Loucy (cell line): ENCODE measurements at regions not wholly inside any gene's neighbourhood (a gene's known extent, or its start where the extent isn't known, plus 50 kb on each side); places are given as distances from the start of the nearest gene placed in this dataset.

ENCODE experiments used
- H2AFZ ChIP-seq: fragments of 200-600 bp; sonication (generic); 2 replicates; pipeline ENCODE4 v1.6.0; 2016; ENCODE audit warnings: antibody characterized with exemption, mild to moderate bottlenecking, low read length, moderate library complexity
- H3F3A ChIP-seq: fragments of 200-600 bp; 2 replicates; pipeline ENCODE4 v1.6.0; 2016; ENCODE audit warnings: antibody characterized with exemption, low read depth, mild to moderate bottlenecking
- H3K27me3 ChIP-seq: fragments of 200-600 bp; sonication (generic); 2 replicates; pipeline ENCODE4 v1.6.1; 2014; ENCODE audit warnings: low read length, mild to moderate bottlenecking; ENCODE audit not compliant: insufficient read depth, poor library complexity, severe bottlenecking
- H3K36me3 ChIP-seq: fragments of 200-600 bp; sonication (generic); 2 replicates; pipeline ENCODE4 v1.6.1; 2016; ENCODE audit warnings: low read length; ENCODE audit not compliant: insufficient read depth
- H3K4me1 ChIP-seq: fragments of 200-600 bp; sonication (generic); 2 replicates; pipeline ENCODE4 v1.5.1; 2014; ENCODE audit warnings: low read length, mild to moderate bottlenecking; ENCODE audit not compliant: insufficient read depth, poor library complexity, severe bottlenecking
- H3K4me2 ChIP-seq: fragments of 200-600 bp; sonication (generic); 2 replicates; pipeline ENCODE4 v1.6.0; 2014; ENCODE audit warnings: antibody characterized with exemption, low read length, low read depth, mild to moderate bottlenecking; ENCODE audit not compliant: poor library complexity, severe bottlenecking
- H3K4me3 ChIP-seq: fragments of 200-600 bp; sonication (generic); 2 replicates; pipeline ENCODE4 v1.5.1; 2014; ENCODE audit warnings: low read length, mild to moderate bottlenecking, mixed read lengths; ENCODE audit not compliant: poor library complexity, severe bottlenecking
- H3K79me2 ChIP-seq: fragments of 200-600 bp; sonication (generic); 2 replicates; pipeline ENCODE4 v1.6.1; 2014; ENCODE audit warnings: low read length; ENCODE audit not compliant: insufficient read depth
- H3K9ac ChIP-seq: fragments of 200-600 bp; sonication (generic); 2 replicates; pipeline ENCODE4 v1.6.0; 2014; ENCODE audit warnings: mild to moderate bottlenecking, low read depth, low read length, moderate library complexity; ENCODE audit not compliant: poor library complexity, severe bottlenecking
- H3K9me2 ChIP-seq: fragments of 200-600 bp; sonication (generic); replicated peaks from 2 replicates; pipeline ENCODE4 v1.6.1; 2016; ENCODE audit warnings: low read depth, low read length, mixed read lengths
- H3K9me3 ChIP-seq: fragments of 200-600 bp; sonication (generic); 2 replicates; pipeline ENCODE4 v1.6.1; 2014; ENCODE audit warnings: mild to moderate bottlenecking, antibody characterized with exemption, low read length, low read depth; ENCODE audit not compliant: insufficient read depth
- H4K20me1 ChIP-seq: fragments of 200-600 bp; sonication (generic); 2 replicates; pipeline ENCODE4 v1.6.0; 2014; ENCODE audit warnings: antibody characterized with exemption, low read length, mild to moderate bottlenecking; ENCODE audit not compliant: insufficient read depth, poor library complexity, severe bottlenecking
- CTCF ChIP-seq: fragments of 200-600 bp; sonication (generic); conservative IDR thresholded peaks from 2 replicates; pipeline ENCODE4 v1.5.1; 2014; ENCODE audit warnings: mild to moderate bottlenecking, antibody characterized with exemption, low read length
- EZH2phosphoT487 ChIP-seq: fragments of 200-600 bp; IDR thresholded peaks from 2 replicates; pipeline ENCODE4 v1.6.1; 2018; ENCODE audit warnings: antibody characterized with exemption, mild to moderate bottlenecking, moderate library complexity, borderline replicate concordance

GRCh38 chr5:89287964-89288363 lies 405.0 kb upstream of the MEF2C start:
- no peak for TF ChIP-seq CTCF
- TF ChIP-seq EZH2phosphoT487: no peak
- Histone ChIP-seq H3K4me2 (no peak overlapping the region), H3K79me2 (no peaks in the 10 kb centered on the region), H3K9me3 (no peaks in the 10 kb centered on the region), H3F3A (no peaks in the 10 kb centered on the region), H2AFZ (no peak overlapping the region), H3K36me3 (no peaks in the 10 kb centered on the region), H3K4me1 (peaks cover 8% of the 10 kb centered on the region), H3K9me2 (no peaks in the 10 kb centered on the region), H3K4me3 (no peak overlapping the region), H4K20me1 (no peaks in the 10 kb centered on the region), H3K27me3 (no peaks in the 10 kb centered on the region), H3K9ac (no peak overlapping the region)

- H3K27me3 ChIP-seq: no peaks in the 10 kb centered on the region
- peaks cover 18% of the 10 kb centered on the region for H3K4me1 ChIP-seq
- no peak overlapping the region for H3K4me3 ChIP-seq
- H3K79me2 ChIP-seq: no peaks in the 10 kb centered on the region
- H3K9me2 ChIP-seq: no peaks in the 10 kb centered on the region
- H3K36me3 ChIP-seq: no peaks in the 10 kb centered on the region
- H3F3A ChIP-seq: no peaks in the 10 kb centered on the region
- no peak overlapping the region for H3K4me2 ChIP-seq
- H3K9me3 ChIP-seq: no peaks in the 10 kb centered on the region
- H2AFZ ChIP-seq: no peak overlapping the region
- H3K9ac ChIP-seq: no peak overlapping the region
- H4K20me1 ChIP-seq: no peaks in the 10 kb centered on the region
- no peak for TF ChIP-seq EZH2phosphoT487
- TF ChIP-seq CTCF: no peak
Measured at GRCh38 chr5:89286320-89286719, 403.3 kb upstream of the MEF2C start.

GRCh38 chr5:89283728-89284493 lies 400.9 kb upstream of the MEF2C start:
- Histone ChIP-seq H3K27me3 (no peaks in the 10 kb centered on the region), H3K79me2 (no peaks in the 10 kb centered on the region), H3K9ac (no peak overlapping the region), H3F3A (no peaks in the 10 kb centered on the region), H3K36me3 (no peaks in the 10 kb centered on the region), H3K9me3 (no peaks in the 10 kb centered on the region), H3K4me1 (peaks cover 31% of the 10 kb centered on the region), H3K4me2 (no peak overlapping the region), H2AFZ (no peak overlapping the region), H4K20me1 (no peaks in the 10 kb centered on the region), H3K4me3 (no peak overlapping the region), H3K9me2 (no peaks in the 10 kb centered on the region)
- TF ChIP-seq CTCF (peak; percentile 28; the same call in 1 of the 2 replicates), EZH2phosphoT487 (no peak)
